Iris pigment epithelial cell (primary cell): ENCODE measurements at regions not wholly inside any gene's neighbourhood (a gene's known extent, or its start where the extent isn't known, plus 50 kb on each side); places are given as distances from the start of the nearest gene placed in this dataset.
"Not testable (repeated sequence)": the region's sequence is repeated elsewhere in the genome, so short reads cannot be mapped to it uniquely, and the experiment has no call there.

Experiments
- DNase-seq: peaks from one replicate; pipeline ENCODE4 v3.0.0-alpha.2; 2011; ENCODE audit warnings: low read depth

- no peak for DNase-seq
Measured at GRCh38 chr1:73475316-73475870, 722.6 kb downstream of the LRRIQ3 start.

GRCh38 chr1:73472810-73473209 is 725.2 kb downstream of the LRRIQ3 start:
- no peak for DNase-seq

GRCh38 chr1:73467731-73468130 is 730.2 kb downstream of the LRRIQ3 start:
- no peak for DNase-seq

DNA sequence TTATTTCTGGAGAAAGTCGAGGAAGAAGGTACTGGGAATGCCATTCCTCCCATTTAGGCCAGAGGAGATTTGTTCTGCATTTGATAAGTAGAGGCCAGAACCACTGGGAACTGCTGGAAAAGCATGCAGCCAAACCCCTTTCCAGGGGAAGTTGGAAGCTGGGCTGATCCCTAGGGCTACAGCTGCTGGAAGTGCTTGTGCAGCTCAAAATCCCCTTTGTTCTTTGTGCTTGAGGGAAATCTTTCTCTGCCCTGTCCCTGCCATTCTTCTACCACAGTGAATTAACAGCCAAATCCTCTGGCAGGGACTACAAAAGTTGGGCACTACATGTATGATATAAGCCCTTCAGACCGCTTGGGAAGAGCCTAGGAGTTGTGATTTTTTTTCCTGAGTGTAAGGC is 734.1 kb downstream of the LRRIQ3 start:
- DNase-seq: no peak

GRCh38 chr1:73452522-73452921 is 745.5 kb downstream of the LRRIQ3 start:
- DNase-seq: peak; percentile 1

DNA sequence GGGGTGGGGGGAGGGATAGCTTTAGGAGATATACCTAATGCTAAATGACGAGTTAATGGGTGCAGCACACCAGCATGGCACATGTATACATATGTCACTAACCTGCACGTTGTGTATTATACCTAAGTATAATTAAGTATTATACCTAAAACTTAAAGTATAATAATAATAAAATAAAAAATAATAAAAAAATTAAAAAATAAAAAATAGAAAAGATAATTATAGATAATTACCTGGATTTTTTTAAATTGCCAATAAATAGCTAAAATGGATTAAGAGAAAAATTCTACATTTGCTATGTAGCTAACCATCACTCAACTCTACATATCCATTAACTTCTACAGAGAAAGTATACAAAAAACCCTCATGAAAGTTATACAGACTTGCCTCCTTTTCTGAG is 747.3 kb downstream of the LRRIQ3 start:
- not testable (repeated sequence) for DNase-seq

DNA sequence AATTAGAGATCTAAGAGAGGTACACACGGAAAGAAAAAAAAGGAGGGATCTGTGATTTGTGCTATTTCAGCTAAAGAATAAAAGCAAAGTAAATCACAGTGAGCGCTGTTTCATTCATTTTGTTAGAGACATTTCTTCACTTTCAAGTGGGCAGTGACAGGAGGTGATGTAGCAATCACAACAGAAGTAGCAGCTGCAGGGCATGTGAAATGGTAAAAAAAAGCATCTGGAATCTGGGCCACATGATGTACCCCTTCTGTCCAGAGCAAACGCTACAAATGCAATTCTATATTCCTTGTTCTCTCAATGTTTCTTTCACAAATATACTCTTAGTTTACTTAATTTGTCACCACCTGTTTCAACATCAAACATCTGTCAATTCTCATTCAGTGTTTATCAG is 786.5 kb downstream of the LRRIQ3 start:
- no peak for DNase-seq

- no peak for DNase-seq
Measured at GRCh38 chr1:73401666-73402065, 796.3 kb downstream of the LRRIQ3 start.

DNA sequence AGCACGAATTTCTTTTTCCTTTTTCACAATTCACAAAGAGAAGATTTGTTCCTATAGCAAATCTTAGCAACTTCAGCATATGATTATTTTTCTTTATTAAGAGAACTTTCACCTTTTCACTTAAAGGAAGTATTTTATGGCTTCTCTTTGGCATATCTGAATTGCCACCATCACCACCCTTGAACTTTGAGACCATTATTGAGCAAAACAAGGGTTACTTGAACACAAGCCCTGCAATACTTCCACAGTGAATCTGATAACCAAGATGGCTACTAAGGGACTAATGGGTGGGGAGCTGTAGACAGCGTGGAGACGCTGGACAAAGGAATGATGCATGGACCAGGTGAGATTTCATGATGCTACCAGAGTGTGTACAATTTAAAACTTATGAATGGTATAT is 815.0 kb downstream of the LRRIQ3 start:
- no peak for DNase-seq

DNA sequence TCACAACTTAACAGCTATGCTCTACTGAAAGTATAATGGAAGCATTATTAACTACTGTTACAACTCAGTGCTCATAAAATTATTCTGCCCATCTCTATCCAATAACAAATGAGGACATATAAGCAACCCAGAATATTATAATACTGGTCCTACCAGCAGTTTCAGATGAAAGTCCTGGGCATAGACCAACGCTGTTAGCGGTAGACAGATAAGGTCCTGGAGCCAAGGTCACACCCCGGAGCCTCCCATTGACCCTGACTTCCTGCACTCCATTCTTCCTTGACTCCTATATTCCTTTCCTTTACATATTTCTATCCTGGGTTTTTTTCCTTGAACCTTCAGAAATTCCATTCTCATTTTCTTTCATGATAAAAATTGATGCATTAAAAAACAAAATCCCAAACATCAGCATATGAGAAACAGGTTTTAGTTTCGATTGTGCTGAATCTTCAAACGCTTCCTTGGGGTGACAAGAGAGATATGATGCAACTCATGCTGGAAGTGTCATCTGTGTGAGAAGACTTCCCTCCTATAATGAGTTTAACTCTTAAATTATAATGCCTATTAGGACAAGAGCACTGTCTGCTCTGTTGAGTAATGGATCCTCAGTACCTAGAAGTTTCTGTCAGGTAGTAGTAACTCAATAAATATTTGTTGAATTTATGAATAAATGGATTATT is 831.1 kb downstream of the LRRIQ3 start:
- DNase-seq: no peak

DNA sequence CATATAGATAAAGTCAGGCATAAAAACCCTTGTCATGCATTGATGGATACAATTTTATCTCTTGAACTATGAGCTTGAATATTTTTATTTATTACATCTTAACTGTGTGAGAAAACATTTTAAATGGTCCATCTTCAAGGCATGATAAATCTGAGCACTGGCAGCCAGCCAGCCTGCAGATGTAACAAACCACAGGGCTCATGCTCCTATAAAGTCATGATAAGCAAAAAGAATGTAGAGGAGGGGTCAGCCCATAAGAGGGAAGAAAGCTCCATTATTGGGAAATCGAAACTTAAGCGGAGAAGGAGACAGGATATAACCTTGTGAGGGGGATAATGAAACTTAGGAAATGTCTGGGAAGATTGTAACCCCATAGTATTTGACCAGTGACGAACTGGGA is 839.0 kb downstream of the LRRIQ3 start:
- DNase-seq: no peak

DNA sequence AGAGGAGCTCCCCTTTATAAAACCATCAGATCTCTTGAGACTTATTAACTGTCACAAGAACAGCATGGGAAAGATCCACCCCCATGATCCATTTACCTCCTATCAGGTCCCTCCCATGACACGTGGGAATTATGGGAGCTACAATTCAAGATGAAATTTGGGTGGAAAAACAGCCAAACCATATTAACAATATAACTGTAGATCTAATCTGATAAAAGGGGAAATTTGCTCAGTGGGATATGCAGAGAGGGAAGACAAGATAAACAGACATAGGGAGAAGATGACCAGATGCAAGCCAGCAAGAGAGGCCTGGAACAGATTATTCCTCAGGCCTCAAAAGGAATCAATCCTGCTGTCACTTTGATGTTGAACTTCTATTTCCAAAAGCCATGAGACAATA is 841.5 kb downstream of the LRRIQ3 start:
- no peak for DNase-seq

DNA sequence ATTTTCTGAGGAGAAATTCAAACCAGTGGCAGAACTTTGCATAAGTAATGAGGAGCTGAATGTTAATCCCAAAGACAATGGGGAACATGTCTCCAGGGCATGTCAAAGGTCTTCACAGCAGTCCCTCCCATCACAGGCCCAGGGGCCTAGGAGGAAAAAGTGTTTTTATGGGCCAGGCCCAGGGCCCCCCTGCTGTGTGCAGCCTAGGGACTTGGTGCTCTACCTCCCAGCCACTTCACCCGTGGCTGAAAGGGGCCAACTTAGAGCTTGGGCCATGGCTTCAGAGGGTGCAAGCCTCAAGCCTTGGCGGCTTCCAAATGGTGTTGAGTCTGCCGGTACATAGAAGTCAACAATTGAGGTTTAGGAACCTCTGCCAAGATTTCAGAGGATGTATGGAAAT is 854.0 kb downstream of the LRRIQ3 start:
- no peak for DNase-seq

DNA sequence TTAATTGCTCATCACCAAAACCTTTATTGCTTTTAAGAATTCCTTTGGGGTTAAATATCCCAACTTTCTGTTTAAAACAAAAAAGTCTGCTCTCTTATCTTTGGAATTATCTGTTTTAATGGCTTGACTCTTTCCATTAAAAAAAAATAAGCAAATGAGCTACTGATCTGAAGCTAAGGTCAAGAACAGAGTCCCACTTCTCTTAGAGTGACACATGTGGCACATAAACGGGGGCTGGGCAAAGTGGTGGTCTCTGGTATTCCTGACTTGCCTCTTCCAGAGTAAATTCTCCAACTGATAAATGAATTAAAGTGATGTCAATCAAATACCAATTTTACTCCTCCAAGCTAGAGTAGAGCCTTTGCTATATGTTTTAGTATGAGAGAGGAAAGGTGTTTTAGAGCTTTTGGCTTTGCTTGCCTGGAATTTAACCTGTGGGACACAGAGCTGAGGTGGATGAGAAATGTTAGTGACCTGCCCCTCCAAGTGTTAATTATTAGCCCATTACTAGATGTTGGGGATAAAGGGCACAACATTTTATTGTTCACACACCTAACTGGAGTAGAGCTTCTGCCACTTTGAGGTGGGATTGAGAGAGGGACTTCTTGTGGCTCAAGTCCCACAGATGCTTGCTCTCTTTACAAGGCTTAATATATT is 864.0 kb downstream of the LRRIQ3 start:
- no peak for DNase-seq

DNA sequence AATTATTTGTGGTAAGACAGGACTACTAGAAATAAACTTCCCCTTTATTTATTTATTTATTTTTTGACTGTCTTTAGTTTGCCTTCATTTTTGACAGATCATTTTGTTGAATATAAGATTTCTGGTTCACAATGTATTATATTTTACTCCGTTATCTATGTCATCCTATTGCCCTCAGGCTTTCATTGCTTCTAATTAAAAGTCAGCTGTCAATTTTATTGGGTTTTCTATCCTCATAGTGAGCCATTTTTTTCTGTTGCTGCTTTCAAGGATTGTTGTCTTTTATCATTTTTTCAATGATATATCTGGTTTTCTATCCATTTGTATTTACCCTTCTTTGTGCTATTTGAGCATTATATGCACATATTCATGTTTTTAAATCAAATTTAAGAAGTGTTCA is 866.2 kb downstream of the LRRIQ3 start:
- DNase-seq: no peak

DNA sequence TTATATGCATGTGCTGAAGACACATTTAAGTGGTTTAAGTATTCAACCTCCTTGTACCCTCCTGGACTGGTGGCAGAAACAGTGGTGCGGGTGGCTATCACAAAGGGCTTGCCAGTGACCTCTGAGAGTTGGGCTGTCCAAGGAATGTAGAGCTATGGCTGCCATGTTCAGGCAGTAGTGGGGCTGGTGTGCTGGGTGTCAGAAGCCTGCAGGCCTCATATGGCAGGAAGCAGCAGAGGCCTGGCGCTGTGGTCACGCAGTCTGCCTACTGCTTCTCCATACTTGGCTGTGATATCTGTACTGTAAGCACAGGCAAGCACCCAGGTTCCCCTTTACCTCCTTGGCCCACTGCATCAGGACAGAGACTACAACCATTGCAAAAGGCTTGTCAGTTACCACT is 870.0 kb downstream of the LRRIQ3 start:
- DNase-seq: no peak

GRCh38 chr1:73327180-73327793 is 870.7 kb downstream of the LRRIQ3 start:
- no peak for DNase-seq

DNA sequence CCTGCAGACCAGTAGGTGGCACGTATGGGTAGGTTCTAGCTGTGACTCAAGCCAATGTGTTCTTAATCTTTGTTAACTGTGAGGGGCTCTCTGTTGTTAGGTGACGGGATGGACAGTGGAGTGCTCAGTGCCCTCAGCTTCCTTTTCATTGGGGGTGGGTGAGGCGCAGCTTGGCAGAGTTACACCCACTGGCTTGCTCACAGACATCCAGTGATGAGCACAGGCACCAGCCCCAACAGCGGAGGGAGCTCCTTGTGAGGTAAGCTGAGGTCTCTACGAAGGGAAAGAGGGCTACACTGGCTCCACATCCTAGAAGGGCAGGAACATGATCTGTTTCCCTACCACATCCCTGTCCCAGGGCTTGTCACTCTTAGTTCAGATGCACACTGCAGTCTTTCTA is 871.3 kb downstream of the LRRIQ3 start:
- DNase-seq: no peak

- no peak for DNase-seq
Measured at GRCh38 chr1:73310797-73311381, 887.1 kb downstream of the LRRIQ3 start.

GRCh38 chr1:73306899-73307555 is 890.9 kb downstream of the LRRIQ3 start:
- no peak for DNase-seq

- DNase-seq: no peak
Measured at GRCh38 chr1:73273886-73274285, 924.1 kb downstream of the LRRIQ3 start.

GRCh38 chr1:73245196-73245595 is 952.8 kb downstream of the LRRIQ3 start:
- not testable (repeated sequence) for DNase-seq
